OCI-LY7 (cell line): ENCODE measurements at regions not wholly inside any gene's neighbourhood (a gene's known extent, or its start where the extent isn't known, plus 50 kb on each side); places are given as distances from the start of the nearest gene placed in this dataset.

Source experiments
- EZH2phosphoT487 ChIP-seq: fragments of 200-600 bp; sonication (generic); IDR thresholded peaks from 2 replicates; pipeline ENCODE4 v1.6.1; 2018; ENCODE audit warnings: low read depth, borderline replicate concordance, mild to moderate bottlenecking, mixed run types, antibody characterized with exemption, low read length, moderate library complexity, mixed read lengths
- TF ChIP-seq, protein P1 (sequence below): fragments of 200-600 bp; sonication (generic); conservative IDR thresholded peaks from 2 replicates; pipeline ENCODE4 v1.5.1; 2014; ENCODE audit warnings: mild to moderate bottlenecking, antibody characterized with exemption, low read length, moderate library complexity, mixed read lengths

DNA sequence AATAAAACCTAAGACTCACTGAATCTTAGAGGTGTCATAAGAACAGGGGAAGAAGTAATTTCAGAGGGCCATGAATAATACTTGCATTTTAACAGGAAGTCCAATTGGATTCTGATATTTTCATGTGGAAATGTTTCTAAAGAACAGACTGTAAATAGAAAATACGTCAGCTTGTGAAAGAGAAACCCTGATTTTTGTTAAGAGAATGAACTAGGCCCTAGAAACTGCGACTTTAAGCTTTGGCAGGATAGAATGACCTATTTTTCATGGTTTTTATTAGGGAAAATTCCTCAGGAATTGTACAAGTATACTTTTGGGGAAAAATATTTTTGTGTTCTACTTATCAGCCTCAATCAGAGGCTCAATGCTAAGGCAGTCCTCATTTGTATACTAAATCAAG lies 215.5 kb upstream of the ACTBL2 start:
- TF ChIP-seq, protein P1, sequence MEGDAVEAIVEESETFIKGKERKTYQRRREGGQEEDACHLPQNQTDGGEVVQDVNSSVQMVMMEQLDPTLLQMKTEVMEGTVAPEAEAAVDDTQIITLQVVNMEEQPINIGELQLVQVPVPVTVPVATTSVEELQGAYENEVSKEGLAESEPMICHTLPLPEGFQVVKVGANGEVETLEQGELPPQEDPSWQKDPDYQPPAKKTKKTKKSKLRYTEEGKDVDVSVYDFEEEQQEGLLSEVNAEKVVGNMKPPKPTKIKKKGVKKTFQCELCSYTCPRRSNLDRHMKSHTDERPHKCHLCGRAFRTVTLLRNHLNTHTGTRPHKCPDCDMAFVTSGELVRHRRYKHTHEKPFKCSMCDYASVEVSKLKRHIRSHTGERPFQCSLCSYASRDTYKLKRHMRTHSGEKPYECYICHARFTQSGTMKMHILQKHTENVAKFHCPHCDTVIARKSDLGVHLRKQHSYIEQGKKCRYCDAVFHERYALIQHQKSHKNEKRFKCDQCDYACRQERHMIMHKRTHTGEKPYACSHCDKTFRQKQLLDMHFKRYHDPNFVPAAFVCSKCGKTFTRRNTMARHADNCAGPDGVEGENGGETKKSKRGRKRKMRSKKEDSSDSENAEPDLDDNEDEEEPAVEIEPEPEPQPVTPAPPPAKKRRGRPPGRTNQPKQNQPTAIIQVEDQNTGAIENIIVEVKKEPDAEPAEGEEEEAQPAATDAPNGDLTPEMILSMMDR, result no peak
- TF ChIP-seq EZH2phosphoT487, result no peak
